NCI-H524 treated with DMSO at 0.1 percent for 48 hours (cell line): ENCODE measurements at regions not wholly inside any gene's neighbourhood (a gene's known extent, or its start where the extent isn't known, plus 50 kb on each side); places are given as distances from the start of the nearest gene placed in this dataset.

Experiments used
- DNase-seq: peaks from one replicate; lab custom pipeline; 2025; lab: John Stamatoyannopoulos, UW

GRCh38 chr2:67707896-67708295 lies 310.8 kb downstream of the ETAA1 start:
- DNase-seq = no peak

GRCh38 chr2:67709835-67710234 lies 312.7 kb downstream of the ETAA1 start:
- DNase-seq = no peak

GRCh38 chr2:67712484-67712883 lies 315.4 kb downstream of the ETAA1 start:
- DNase-seq = no peak

- DNase-seq = no peak
These were observed 316.2 kb downstream of the ETAA1 start for GRCh38 chr2:67713376-67713775.

- DNase-seq = no peak
These were observed 319.8 kb downstream of the ETAA1 start for GRCh38 chr2:67716895-67717396.

- no peak for DNase-seq
These were observed 320.6 kb downstream of the ETAA1 start for GRCh38 chr2:67717692-67718091.

- no peak for DNase-seq
These were observed 322.2 kb downstream of the ETAA1 start for GRCh38 chr2:67719351-67719750.

- no peak for DNase-seq
These were observed 324.4 kb downstream of the ETAA1 start for GRCh38 chr2:67721516-67721915.

GRCh38 chr2:67724261-67724660 lies 327.1 kb downstream of the ETAA1 start:
- DNase-seq = no peak

- DNase-seq = no peak
These were observed 328.6 kb downstream of the ETAA1 start for GRCh38 chr2:67725731-67726130.

GRCh38 chr2:67726416-67726815 lies 329.3 kb downstream of the ETAA1 start:
- no peak for DNase-seq

GRCh38 chr2:67727131-67727530 lies 330.0 kb downstream of the ETAA1 start:
- no peak for DNase-seq

- DNase-seq = no peak
These were observed 330.5 kb downstream of the ETAA1 start for GRCh38 chr2:67727623-67728022.

- no peak for DNase-seq
These were observed 332.3 kb downstream of the ETAA1 start for GRCh38 chr2:67729474-67729873.

- no peak for DNase-seq
These were observed 329.3 kb downstream of the C1D start for GRCh38 chr2:67733517-67733916.

- no peak for DNase-seq
These were observed 310.6 kb downstream of the C1D start for GRCh38 chr2:67752199-67752598.

GRCh38 chr2:67752969-67753368 lies 309.8 kb downstream of the C1D start:
- no peak for DNase-seq

- DNase-seq = no peak
These were observed 307.5 kb downstream of the C1D start for GRCh38 chr2:67755156-67755882.

GRCh38 chr2:67760995-67761394 lies 301.8 kb downstream of the C1D start:
- no peak for DNase-seq

GRCh38 chr2:67771380-67771779 lies 291.4 kb downstream of the C1D start:
- DNase-seq = no peak

GRCh38 chr2:67772216-67773170 lies 290.3 kb downstream of the C1D start:
- no peak for DNase-seq

GRCh38 chr2:67773851-67774250 lies 289.0 kb downstream of the C1D start:
- no peak for DNase-seq

- no peak for DNase-seq
These were observed 286.5 kb downstream of the C1D start for GRCh38 chr2:67776276-67776675.
